NCI-H82 treated with DMSO at 0.1 percent for 48 hours (cell line): ENCODE measurements at regions not wholly inside any gene's neighbourhood (a gene's known extent, or its start where the extent isn't known, plus 50 kb on each side); places are given as distances from the start of the nearest gene placed in this dataset.

Experiments used
- DNase-seq: peaks from one replicate; lab custom pipeline; 2025; ENCODE audit not compliant: unreplicated experiment; lab: John Stamatoyannopoulos, UW

- DNase-seq, result no peak
Observed at GRCh38 chr4:96166806-96167205, 326.9 kb downstream of the PDHA2 start.

GRCh38 chr4:96170198-96170597, 330.3 kb downstream of the PDHA2 start:
- no peak for DNase-seq

GRCh38 chr4:96173756-96174155, 333.9 kb downstream of the PDHA2 start:
- no peak for DNase-seq

- no peak for DNase-seq
Observed at GRCh38 chr4:96175871-96176270, 336.0 kb downstream of the PDHA2 start.

GRCh38 chr4:96183611-96184010, 343.7 kb downstream of the PDHA2 start:
- DNase-seq, result no peak

- no peak for DNase-seq
Observed at GRCh38 chr4:96186593-96186992, 346.7 kb downstream of the PDHA2 start.

GRCh38 chr4:96189761-96190160, 349.9 kb downstream of the PDHA2 start:
- DNase-seq, result no peak

GRCh38 chr4:96193061-96193460, 353.2 kb downstream of the PDHA2 start:
- DNase-seq, result no peak

GRCh38 chr4:96194993-96195392, 355.1 kb downstream of the PDHA2 start:
- DNase-seq, result no peak

GRCh38 chr4:96205143-96205936, 365.4 kb downstream of the PDHA2 start:
- DNase-seq, result no peak

GRCh38 chr4:96227515-96227914, 387.6 kb downstream of the PDHA2 start:
- DNase-seq, result no peak

- no peak for DNase-seq
Observed at GRCh38 chr4:96228463-96228862, 388.6 kb downstream of the PDHA2 start.

GRCh38 chr4:96240041-96240440, 400.1 kb downstream of the PDHA2 start:
- DNase-seq, result no peak

- no peak for DNase-seq
Observed at GRCh38 chr4:96241819-96242218, 401.9 kb downstream of the PDHA2 start.

- no peak for DNase-seq
Observed at GRCh38 chr4:96247096-96247495, 407.2 kb downstream of the PDHA2 start.

- DNase-seq, result no peak
Observed at GRCh38 chr4:96248225-96248624, 408.3 kb downstream of the PDHA2 start.

GRCh38 chr4:96260064-96260682, 420.3 kb downstream of the PDHA2 start:
- no peak for DNase-seq

GRCh38 chr4:96262057-96262456, 422.2 kb downstream of the PDHA2 start:
- no peak for DNase-seq

GRCh38 chr4:96263291-96263690, 423.4 kb downstream of the PDHA2 start:
- DNase-seq, result no peak

GRCh38 chr4:96264941-96265463, 425.1 kb downstream of the PDHA2 start:
- no peak for DNase-seq

- peak; percentile 70 for DNase-seq
Observed at GRCh38 chr4:96293806-96294205, 453.9 kb downstream of the PDHA2 start.

- DNase-seq, result no peak
Observed at GRCh38 chr4:96295143-96295741, 455.3 kb downstream of the PDHA2 start.
